ENCODE measurements at regions not wholly inside any gene's neighbourhood (a gene's known extent, or its start where the extent isn't known, plus 50 kb on each side); places are given as distances from the start of the nearest gene placed in this dataset.

GRCh38 chr16:85353839-85354685, 241.8 kb upstream of the CIBAR2 start:
- TF ChIP-seq, protein P1, sequence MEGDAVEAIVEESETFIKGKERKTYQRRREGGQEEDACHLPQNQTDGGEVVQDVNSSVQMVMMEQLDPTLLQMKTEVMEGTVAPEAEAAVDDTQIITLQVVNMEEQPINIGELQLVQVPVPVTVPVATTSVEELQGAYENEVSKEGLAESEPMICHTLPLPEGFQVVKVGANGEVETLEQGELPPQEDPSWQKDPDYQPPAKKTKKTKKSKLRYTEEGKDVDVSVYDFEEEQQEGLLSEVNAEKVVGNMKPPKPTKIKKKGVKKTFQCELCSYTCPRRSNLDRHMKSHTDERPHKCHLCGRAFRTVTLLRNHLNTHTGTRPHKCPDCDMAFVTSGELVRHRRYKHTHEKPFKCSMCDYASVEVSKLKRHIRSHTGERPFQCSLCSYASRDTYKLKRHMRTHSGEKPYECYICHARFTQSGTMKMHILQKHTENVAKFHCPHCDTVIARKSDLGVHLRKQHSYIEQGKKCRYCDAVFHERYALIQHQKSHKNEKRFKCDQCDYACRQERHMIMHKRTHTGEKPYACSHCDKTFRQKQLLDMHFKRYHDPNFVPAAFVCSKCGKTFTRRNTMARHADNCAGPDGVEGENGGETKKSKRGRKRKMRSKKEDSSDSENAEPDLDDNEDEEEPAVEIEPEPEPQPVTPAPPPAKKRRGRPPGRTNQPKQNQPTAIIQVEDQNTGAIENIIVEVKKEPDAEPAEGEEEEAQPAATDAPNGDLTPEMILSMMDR (IDR thresholded peaks at IDR 0.05; ENCODE audit: low read depth, low read length, missing control alignments) = no peak
- Histone ChIP-seq H3K27me3 (replicated peaks) (no peaks in the 10 kb centered on the region), H3K36me3 (replicated peaks) (no peaks in the 10 kb centered on the region), H3K4me3 (ENCODE audit: low read depth, low read length) (no peak overlapping the region), H3K27ac (peak overlapping the region; percentile 63)
- in situ Hi-C loops (cut with HindIII; ENCODE audit: low pct_ligation_motif_present, low sequenced_read_pairs) = no loop called here
- DNase-seq = no peak

DNA sequence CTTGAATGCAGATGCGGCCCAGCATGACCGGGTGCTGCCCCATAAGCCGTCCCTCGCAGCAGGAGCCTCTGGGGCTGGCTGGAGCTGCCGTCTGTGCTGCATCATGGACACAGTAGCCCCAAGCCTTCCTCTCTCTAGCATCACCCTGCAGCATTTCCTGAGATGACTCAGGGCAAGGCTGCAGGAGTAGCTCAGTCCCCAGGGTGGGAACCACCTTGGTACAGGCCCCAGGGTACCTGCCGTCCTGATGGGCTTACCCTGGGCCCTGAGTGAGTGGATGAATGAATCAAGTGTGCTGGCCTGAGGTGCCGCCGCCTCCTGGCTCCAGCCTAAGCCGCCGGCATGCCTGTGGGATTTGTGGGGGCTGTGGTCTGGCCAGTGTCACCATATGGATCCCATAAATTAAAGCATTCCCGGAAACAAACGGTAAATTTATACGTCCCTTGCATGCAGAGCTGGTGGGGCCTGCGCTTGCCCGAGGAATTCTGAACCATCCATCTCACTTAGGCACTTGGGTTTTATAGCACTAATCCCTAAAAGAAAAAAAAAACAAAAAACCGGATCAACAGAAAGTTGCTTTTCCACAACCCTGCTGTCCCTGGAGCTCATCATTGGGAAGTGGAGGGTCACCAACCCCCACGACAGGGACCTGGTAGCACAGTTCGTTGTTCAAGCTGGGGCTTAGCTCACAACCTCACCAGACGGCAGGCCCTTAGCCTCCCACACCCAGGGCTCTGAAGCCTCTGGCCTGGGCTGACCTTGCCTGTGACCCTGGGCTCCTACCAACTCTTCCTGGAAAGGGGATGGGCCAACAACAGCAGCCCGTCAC, 242.6 kb upstream of the CIBAR2 start:
- Histone ChIP-seq H3K36me3 (replicated peaks) (no peaks in the 10 kb centered on the region), H3K4me3 (ENCODE audit: low read depth, low read length) (no peak overlapping the region), H3K27ac (peak overlapping the region; percentile 63), H3K27me3 (replicated peaks) (no peaks in the 10 kb centered on the region)
- TF ChIP-seq, protein P1 (IDR thresholded peaks at IDR 0.05; ENCODE audit: low read depth, low read length, missing control alignments) = no peak
- DNase-seq = peak; percentile 67
- in situ Hi-C loops (cut with HindIII; ENCODE audit: low pct_ligation_motif_present, low sequenced_read_pairs) = no loop called here

GRCh38 chr16:85355515-85355837, 243.2 kb upstream of the CIBAR2 start:
- H3K27ac ChIP-seq = peak overlapping the region; percentile 63
- no peaks in the 10 kb centered on the region for H3K27me3 ChIP-seq (replicated peaks)
- no peak for DNase-seq
- no peak overlapping the region for H3K4me3 ChIP-seq (ENCODE audit: low read depth, low read length)
- no peaks in the 10 kb centered on the region for H3K36me3 ChIP-seq (replicated peaks)
- TF ChIP-seq, protein P1 (IDR thresholded peaks at IDR 0.05; ENCODE audit: low read depth, low read length, missing control alignments) = no peak
- in situ Hi-C loops (cut with HindIII; ENCODE audit: low pct_ligation_motif_present, low sequenced_read_pairs) = no loop called here

- Histone ChIP-seq H3K36me3 (replicated peaks) (no peaks in the 10 kb centered on the region), H3K4me3 (ENCODE audit: low read depth, low read length) (no peak overlapping the region), H3K27me3 (replicated peaks) (no peaks in the 10 kb centered on the region), H3K27ac (no peak overlapping the region)
- TF ChIP-seq, protein P1 (IDR thresholded peaks at IDR 0.05; ENCODE audit: low read depth, low read length, missing control alignments) = no peak
- in situ Hi-C loops (cut with HindIII; ENCODE audit: low pct_ligation_motif_present, low sequenced_read_pairs) = no loop called here
- no peak for DNase-seq
These were observed 243.9 kb upstream of the CIBAR2 start for GRCh38 chr16:85356157-85356556.

DNA sequence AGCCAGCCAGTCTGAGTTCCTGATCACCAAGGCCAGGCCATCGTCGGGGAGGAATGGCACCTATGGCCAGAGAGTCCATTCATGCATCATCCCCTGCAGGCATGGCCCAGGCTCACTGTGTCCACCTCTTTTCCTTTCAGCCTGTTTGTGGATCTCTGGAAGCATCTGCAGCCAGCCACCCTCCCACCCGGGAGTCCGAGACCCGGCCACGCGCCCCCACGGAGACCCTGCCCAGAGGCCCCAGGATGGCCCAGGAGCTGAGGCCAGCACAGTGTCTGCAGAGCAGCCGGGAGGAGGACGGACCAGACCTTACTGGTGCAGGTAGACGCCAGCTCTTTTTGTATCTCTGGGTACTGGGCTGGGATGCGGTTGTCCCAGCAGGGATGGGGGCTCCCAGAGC, 245.1 kb upstream of the CIBAR2 start:
- Histone ChIP-seq H3K27ac (no peak overlapping the region), H3K27me3 (replicated peaks) (no peaks in the 10 kb centered on the region), H3K36me3 (replicated peaks) (no peaks in the 10 kb centered on the region), H3K4me3 (ENCODE audit: low read depth, low read length) (no peak overlapping the region)
- TF ChIP-seq, protein P1 (IDR thresholded peaks at IDR 0.05; ENCODE audit: low read depth, low read length, missing control alignments) = no peak
- no peak for DNase-seq
- in situ Hi-C loops (cut with HindIII; ENCODE audit: low pct_ligation_motif_present, low sequenced_read_pairs) = no loop called here
